Mucosa of gallbladder (tissue), 1 donor: ENCODE measurements at regions not wholly inside any gene's neighbourhood (a gene's known extent, or its start where the extent isn't known, plus 50 kb on each side); places are given as distances from the start of the nearest gene placed in this dataset.

Experiments
- DNase-seq: peaks from one replicate; pipeline ENCODE4 v3.0.0-alpha.2; 2020; ENCODE audit warnings: low spot score
- donor health status: DM: no; HTN: no; CAD: no.

DNA sequence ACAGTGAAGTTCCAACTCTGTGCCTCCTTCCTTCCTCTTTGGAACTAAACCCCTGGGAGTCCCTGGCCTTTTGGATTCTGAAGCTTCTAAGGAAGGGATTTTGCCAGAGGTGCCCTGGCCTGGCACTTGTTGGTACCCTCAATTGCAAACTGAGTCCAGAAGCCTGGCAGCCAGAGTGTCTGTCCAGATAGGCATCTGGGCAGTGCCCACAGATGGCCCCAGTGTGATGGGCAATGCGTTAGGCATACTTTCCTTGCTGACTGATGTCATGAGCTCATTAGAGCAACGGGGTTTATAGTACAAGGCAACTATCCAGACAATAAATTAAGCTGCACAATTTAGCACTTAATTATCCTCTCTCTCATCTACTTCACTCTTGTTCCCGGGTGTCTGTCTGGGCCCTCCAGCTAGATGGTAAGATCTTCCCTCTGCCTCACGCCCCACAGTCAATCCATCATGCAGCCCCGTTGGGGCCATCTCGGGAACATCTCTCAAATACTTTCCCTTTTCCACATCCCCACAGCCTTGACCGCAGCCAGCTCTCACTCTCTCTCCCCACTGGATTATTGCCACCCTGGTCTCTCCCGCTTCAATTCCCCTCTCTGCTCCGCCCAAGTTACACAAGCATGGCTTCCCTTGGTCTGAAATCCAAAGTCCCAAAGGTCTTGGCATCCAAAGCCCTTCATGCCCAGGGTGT is 157.5 kb upstream of the SMIM23 start:
- no peak for DNase-seq

DNA sequence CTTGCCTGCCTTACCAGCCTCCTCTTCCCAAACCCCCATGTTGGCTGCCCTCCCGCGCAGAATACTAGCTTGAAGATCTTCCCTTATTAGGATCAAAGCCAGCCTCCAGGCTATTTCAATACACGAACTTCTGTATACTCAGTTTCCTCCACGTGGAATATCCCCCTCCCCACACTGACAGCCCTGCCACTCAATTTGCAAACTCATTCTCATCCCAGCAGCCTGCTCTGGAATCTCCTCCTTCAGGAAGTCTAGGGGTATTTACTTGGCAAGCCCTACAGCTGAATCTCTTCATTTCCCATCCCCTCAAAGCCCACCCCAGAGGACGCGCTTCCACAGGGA is 157.0 kb upstream of the SMIM23 start:
- DNase-seq: no peak

DNA sequence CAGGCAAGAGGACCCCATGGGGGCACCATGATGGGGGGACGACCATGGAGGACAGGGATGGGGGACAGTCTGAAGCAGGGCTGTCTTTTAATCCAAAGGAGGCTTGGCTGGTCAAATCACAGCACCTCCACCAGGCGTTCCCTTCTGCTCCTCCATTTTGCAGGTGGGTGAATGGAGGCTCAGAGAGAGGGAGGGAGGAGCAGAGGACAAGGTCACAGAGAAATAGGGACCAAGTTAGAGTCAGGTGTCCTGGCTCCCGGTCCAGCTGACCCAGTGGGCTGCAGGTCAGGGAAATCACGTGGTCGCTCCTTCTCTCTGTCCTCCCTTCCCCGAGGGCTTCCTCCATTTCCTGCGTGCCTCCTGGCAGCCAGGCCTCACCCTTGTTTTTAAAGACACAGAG is 156.4 kb upstream of the SMIM23 start:
- DNase-seq: no peak

DNA sequence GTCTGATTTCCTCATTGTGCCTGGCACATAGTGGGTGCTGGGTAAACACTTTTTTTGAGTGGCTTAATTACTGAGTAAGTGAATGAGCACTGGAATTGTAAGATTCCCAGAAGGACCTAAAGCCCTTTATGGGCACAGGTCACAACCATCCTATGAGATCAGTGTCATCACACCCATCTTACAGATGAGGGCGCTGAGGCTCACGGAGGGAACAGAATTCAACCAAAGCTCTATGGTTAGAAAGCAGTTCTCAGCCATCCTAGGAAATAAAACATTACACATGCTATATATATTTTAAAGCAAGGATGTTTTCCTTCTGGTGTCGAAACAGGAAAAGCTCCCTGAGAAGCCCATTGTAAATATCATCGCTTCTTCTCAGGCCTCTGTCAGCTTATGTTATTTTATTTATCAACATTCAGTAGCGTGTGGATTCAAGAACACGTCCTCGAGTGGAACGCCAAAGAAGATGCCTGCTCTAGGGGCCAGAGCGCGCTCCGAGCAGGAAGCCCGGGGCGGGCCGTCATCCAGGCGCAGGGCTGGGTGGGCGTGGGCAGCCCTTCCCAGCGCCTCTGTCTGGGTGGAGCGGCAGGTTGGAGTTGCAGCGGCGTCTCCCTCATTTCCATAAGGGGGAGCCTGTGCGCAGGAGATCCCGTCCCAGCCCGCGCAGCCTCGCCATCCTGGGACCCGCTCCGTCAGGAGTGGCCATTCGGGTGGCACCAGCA is 155.8 kb upstream of the SMIM23 start:
- no peak for DNase-seq

DNA sequence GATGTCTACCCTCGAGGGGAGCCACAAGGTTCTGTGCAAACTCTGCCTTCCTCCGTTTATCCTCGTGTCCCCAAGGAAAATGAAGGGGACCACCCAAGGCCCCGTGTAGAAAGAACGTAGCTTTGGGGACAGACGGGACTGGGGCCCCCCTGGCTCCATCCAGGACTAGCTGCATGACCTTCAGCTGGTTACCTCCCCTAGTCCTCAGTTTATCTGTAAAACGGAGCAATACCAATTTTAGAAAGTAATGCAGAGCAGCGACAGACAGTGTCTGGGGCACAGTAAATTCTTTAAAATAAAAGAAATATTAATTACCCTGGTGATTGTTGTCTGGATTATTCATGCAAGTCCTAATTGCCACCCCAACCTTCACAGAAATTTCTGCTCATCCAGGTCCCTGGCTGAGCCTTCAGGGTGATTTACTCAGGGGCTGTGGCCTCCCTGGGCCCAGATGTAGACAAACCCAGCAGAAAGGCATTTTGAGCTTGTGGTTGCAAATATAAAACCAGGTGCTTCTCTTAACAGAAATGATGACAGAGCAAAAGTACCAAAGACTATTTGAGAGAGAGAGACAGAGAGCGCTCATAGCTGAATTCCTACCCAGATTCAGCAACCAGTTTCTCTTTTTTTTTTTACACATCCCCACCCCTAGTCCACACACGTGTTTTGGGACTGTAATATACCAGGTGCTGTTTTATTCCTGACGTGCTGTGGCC is 155.1 kb upstream of the SMIM23 start:
- no peak for DNase-seq

DNA sequence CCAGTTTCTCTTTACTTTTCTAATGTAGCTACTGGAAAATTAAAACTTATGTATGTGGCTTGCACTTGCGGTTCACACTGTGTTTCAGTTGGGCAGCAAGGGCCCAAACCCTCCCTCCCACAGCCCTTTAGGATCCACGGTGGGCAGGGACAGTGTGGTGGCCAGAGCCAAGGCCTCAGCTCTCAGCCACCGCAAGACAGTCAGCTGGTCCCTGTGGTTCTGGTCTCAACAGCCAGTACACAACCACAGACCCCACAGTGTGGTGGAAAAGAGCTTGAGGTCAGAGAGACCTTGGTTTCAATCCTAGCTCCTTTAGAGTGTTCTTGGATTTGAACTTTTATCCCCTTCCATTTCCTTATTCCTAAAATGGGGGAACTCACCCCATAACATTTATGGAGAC is 153.0 kb upstream of the SMIM23 start:
- no peak for DNase-seq

DNA sequence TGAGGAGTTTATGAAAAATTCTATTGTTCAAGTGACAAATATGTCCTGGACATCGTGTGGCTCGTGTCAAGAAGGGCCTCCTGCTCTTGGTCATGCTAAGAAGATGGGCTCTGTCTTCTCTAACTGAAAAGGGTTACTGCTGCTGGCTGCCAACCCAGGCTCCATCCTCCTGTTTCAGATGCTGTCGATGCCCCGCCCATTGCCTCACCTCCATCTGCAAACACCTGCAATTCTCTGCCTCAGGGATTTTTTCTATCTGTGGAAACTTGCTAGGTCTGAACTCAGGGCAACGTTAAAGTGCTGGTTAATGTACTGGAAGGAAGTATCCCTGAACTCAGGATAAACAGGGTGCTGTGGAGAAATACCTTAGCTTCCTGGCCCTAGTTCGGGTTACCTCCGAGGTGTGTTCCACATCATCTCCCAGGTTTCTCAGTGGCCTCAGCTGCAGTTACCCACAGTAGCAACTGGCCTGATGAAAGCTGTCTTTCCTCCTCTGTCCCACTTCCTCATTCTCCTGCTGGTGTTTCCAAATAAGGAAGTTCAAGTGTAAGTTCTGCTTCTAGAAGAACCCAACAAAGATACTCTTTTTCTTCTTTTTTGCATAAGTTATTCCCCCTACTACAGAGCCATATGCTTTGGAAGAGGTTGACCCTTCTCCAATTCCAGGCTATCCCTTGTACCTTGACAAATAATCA is 151.7 kb upstream of the SMIM23 start:
- no peak for DNase-seq

DNA sequence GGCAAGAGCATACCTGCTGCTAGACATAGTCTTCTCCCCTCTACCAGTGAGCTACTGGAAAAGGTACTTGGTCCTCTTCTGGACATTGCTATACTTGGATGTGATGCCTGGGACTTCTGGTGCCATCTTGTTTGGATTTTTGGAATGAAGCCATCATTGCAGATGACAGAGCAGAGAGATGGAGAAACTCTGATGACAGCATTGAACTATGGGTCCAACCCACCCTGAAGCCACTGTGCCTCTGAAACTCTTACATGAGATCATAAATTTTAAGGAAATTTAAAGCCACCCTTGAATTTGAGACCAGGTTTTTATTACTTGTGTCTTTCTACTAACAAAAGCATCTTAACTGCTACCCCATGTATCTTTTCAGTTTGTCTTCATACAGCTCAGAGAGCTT is 151.1 kb upstream of the SMIM23 start:
- DNase-seq: no peak

DNA sequence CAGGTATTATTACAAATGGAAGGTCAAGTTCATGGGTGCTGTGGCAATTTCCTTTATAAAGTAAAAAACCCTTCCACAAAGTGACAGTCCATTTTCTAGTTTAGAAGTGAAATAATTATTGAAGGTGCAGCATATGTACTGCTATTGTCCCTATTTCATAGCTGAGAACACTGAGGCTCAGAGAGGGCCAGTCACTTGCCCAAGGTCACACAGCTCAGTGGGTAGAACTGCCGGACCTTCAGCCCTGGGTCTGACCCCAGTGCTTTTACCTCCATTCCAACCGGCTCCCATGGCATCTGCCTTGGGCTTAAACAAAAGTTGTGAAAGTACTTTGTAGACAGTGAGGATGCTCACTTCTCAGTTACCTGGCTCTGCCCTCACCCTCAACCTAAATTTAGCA is 150.6 kb upstream of the SMIM23 start:
- no peak for DNase-seq

DNA sequence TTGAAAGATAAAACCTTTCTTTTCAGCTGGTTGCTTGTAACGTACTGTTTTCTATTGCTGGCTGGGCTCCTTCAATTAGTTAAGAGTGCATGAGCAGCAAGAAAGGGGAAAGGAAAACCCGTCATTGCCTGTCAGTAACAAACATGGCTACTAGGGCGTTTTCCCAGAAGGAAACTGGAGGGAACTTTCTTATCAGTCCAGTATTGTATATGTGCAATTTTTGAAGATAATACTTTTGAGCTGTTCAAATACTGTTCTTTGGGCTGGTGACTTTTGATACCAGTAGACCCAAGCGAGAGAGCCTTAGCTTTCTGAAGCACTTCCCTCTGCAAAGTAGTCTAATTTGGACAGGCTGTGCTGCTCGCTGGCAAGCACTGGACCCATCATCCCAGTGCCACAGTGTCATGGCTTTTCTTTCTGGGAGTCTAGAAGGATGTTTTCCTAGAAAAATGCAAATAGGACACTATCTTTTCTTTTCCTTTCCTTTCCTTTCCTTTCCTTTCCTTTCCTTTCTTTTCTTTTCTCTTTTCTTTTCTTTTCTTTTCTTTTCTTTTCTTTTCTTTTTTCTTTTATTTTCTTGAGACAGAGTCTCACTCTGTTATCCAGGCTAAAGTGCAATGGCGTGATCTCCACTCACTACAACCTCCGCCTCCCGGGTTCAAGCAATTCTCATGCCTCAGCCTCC is 149.9 kb upstream of the SMIM23 start:
- DNase-seq: no peak

DNA sequence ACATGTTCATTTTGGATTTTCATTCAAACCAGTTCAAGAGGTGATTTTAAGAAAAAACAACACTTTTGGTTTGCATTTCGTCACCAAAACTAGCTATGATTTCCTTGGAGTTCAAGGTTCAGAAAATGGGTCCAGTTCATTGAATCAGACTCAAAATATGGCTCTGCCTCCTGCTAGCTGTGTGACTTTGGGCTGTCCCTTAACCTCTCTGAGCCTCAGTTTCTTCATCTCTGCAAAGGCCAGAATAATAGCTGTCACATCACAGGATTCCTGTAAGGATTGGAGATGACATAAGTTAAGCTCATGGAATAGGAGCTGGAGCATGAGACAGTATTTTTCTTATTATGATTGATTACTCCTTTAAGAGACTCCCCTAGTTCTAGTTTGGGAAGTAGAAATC is 147.8 kb upstream of the SMIM23 start:
- DNase-seq: no peak

DNA sequence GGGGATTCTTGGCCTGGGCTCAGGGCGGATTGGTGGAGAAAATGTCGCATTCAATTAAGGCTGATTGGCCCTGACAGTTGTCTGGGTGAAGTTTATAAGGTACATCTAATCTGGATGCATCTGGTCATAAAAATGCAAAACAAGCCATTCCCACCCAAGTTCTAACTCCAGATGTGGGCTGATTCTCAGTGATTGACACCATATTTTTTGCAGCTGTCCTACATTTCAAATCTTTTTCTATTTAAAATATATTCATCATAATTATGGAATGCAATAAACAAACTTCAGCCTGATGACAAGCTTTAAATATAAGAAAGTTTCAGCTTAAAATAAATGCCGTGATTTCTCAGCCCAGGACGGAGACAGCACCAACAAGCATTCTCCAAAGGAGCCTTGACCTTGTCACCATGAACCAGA is 146.4 kb upstream of the SMIM23 start:
- DNase-seq: no peak

DNA sequence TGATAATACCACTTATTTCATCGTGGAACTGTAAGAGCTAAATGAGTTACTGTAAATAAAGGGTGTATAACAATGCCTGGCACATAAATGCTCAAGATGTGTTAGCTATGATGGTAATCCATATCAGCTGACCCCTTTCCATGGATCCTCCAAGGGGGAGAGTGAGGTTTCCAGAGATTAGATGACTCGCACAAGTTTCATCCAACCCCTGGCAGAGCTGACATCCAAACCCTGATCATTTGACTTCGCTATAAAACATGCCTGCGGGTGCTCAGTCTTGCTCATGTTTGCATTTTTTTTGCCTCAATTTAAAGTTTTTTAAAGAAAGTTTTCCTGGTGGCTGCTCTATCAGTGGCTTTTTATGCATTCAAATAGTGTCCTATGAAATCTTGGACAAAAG is 145.7 kb upstream of the SMIM23 start:
- DNase-seq: no peak

DNA sequence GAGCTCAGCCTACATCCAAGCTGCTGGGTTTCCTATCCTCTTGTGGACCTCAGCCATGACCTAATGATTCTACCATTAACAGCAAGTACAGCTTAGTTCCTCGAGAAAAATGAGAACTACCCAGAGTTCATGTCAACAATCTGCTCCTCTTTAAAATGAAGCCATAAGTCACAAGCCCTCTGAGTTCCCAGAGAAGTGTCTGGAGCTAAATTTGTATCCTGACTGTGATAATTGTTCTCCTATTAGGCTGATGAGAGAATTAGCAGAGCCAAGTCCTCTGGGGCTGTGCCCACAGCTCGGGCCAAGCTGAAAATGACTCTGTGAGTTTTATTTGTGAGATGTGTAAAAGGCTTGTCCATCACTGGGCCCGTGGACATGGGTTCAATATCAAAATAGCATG is 145.1 kb upstream of the SMIM23 start:
- no peak for DNase-seq

DNA sequence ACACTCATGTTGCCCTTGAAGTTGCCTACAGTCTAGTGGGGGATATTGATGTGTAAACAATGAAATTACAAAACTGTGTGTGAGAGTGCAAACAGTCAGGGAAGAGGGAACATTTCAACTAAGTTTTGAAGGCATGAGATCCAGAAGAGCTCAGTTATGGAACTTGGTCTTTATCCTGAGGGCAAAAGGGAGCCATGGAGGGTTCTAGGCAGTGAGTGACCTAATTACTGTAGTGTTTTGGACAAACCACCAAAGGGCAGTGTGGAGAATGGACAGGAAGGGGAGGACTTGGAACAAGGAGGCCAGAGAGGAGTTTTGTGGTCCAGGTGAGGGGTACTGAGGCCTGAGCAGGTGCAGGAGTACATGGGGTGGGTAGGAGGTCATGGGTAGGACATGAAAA is 143.7 kb upstream of the SMIM23 start:
- no peak for DNase-seq

DNA sequence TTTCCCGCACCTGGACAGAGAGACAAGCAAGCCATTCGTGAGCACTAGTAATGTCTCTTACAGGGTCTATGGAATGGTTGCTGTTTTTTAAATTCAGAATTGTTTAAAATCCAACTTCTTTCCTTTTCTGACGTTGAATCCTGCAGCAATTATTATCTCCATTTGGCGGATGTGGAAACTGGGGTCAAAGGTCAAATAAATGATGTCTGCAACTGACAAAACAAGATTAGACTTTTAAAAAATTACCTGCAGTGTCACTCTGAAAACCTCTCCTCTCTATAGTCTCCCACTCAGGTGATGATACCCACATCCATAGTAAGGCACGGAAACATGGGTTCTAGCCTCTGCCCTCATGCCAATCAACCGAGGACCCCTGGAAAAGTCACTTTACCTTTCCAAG is 142.7 kb upstream of the SMIM23 start:
- DNase-seq: no peak

DNA sequence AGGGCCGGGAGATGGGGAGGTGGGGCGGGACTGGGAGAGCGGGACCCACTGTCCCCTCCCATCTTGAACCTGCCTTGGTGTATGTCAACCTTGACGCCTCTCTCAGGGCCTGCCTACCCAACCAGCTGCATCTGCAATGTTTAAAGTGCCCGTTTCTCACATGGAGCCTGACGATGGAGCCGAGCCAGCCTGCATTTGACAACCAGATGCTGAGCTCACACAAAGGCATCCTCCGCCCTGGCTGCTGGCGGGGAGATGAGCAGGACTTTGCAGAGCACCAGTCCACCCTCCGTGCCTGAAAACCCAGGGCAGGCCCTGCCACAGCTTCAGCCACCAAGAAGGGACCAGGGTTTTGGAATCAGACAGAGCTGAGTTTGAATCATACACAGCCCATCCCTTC is 141.1 kb upstream of the SMIM23 start:
- no peak for DNase-seq

DNA sequence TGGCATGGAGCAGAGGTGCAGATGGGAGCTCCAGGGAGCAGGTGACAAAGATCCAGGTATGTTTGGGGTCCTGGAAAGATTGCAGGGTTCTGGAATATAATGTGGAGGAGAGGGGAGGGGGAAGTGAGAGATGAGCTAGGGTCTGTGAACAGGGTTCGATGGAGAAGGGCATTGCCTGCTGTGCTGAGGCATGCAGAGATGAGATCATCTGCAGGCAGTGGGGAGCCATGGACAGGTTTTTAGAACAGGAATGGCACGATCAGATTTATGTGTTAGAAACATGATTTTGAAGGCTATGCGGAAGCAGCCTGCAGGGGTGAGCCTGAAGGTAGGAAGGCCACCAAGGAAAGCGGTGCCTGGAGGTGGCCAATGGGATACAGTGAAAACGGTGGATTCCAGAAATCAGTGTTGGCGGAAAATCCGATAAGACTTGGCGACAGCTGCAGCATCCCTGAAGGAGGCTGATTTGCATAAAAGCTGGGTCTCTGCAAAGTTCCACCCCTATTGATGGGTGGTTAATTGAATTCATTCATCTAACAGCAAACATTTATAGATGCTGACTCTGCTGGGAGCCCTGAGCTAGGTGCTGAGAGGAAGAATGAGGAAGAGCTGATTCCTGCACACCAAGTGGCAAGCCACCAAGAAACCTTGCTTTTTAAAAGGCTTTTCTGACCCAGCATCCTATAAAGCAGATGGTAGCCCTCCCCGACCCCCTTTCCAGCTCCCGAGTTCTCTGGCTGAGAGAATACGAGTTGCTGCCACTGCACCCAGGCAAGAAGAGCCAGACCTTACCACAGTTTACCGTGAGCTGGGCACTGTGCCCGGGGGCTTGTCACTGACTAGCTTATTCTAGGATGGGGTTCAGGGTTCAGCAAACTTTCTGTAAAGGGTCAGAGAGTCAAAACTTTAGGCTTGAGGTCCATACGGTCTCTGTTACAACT is 139.2 kb upstream of the SMIM23 start:
- no peak for DNase-seq

DNA sequence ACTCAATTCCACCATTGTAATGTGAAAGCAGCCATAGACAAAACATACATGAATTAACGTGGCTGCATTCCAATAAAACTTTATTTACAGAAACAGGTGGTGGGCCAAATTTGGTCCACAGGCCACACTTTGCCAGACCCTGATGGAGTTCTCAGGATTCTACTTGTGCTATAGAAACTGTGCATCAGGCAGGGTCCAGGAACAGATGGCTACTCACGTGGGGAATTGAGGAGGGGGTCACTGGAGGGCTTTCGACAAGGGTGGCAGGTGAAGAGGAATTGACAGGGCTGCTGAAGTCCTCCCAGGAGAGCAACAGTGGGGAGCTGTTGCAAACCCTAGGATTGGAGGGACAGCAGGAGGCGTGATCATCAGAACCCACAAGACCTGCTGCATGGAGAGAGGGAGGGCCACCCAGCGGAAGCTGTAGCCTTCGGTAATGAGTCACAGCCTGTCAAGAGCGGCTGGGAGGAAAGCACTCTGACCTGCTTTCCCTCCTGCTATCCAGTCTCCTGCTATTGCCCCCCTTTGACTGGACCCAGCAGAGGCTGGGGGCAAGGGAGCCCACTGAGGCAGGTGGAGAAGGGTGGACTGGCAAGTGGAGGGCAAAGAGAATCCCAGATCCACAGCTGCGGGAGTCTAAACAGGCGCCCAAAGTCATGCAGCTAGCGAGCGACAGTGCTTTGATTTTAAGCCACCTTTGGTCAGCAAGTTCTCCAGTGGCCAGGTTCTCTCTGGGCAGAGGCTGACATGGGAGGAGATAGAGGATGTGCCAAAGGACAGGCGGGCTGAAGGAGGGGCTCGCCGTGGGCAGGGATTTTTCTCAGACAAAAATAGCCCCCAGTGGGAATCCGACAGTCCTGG is 138.3 kb upstream of the SMIM23 start:
- no peak for DNase-seq

DNA sequence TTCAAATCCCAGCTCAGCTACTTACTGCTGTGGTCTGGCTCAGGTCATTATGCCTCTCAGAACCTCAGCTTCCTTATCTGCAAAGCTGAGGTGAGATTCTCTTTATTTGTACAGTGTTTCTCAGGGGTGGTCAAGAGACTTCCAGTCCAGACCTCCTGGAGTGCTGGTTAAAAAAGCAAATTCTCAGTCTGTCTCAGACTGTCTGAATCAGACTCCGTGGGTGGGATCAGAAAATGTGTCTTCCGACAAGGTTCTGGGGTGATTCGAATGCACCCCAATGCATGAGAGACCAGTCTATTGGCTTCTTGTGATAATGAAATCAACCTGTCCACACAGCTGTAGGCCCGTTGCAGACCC is 137.7 kb upstream of the SMIM23 start:
- DNase-seq: no peak
